Activated effector memory CD4-positive, alpha-beta T cell treated with Interleukin-2 at 50 U/mL for 16 hours (primary cell): ENCODE measurements at regions not wholly inside any gene's neighbourhood (a gene's known extent, or its start where the extent isn't known, plus 50 kb on each side); places are given as distances from the start of the nearest gene placed in this dataset.

ENCODE experiments used
- DNase-seq: peaks from one replicate; pipeline ENCODE4 v3.0.0-alpha.2; 2020

GRCh38 chr13:75231235-75231634, 250.7 kb downstream of the TBC1D4 start:
- DNase-seq = no peak

GRCh38 chr13:75226733-75227435, 255.1 kb downstream of the TBC1D4 start:
- DNase-seq = no peak

- no peak for DNase-seq
These were observed 255.9 kb downstream of the TBC1D4 start for GRCh38 chr13:75226092-75226491.

- DNase-seq = no peak
These were observed 256.5 kb downstream of the TBC1D4 start for GRCh38 chr13:75225288-75226032.

- DNase-seq = no peak
These were observed 257.8 kb downstream of the TBC1D4 start for GRCh38 chr13:75224053-75224742.

- DNase-seq = no peak
These were observed 259.9 kb downstream of the TBC1D4 start for GRCh38 chr13:75222031-75222430.

- no peak for DNase-seq
These were observed 261.1 kb downstream of the TBC1D4 start for GRCh38 chr13:75220861-75221260.

- no peak for DNase-seq
These were observed 261.8 kb downstream of the TBC1D4 start for GRCh38 chr13:75220238-75220542.

GRCh38 chr13:75219479-75220237, 262.3 kb downstream of the TBC1D4 start:
- peak; percentile 75 for DNase-seq

GRCh38 chr13:75217949-75218348, 264.0 kb downstream of the TBC1D4 start:
- no peak for DNase-seq

GRCh38 chr13:75216038-75216437, 265.9 kb downstream of the TBC1D4 start:
- no peak for DNase-seq

GRCh38 chr13:75214846-75215245, 267.1 kb downstream of the TBC1D4 start:
- DNase-seq = no peak

GRCh38 chr13:75202981-75203380, 279.0 kb downstream of the TBC1D4 start:
- no peak for DNase-seq

- no peak for DNase-seq
These were observed 284.2 kb downstream of the TBC1D4 start for GRCh38 chr13:75197803-75198202.

GRCh38 chr13:75196147-75196837, 285.7 kb downstream of the TBC1D4 start:
- DNase-seq = no peak

- DNase-seq = no peak
These were observed 286.3 kb downstream of the TBC1D4 start for GRCh38 chr13:75195495-75196146.

GRCh38 chr13:75194717-75195462, 287.1 kb downstream of the TBC1D4 start:
- DNase-seq = no peak

GRCh38 chr13:75186379-75186778, 295.6 kb downstream of the TBC1D4 start:
- no peak for DNase-seq

- no peak for DNase-seq
These were observed 300.1 kb downstream of the TBC1D4 start for GRCh38 chr13:75181906-75182305.

GRCh38 chr13:75180805-75181455, 301.0 kb downstream of the TBC1D4 start:
- no peak for DNase-seq

- no peak for DNase-seq
These were observed 303.5 kb downstream of the TBC1D4 start for GRCh38 chr13:75178436-75178835.
